ENCODE measurements at regions not wholly inside any gene's neighbourhood (a gene's known extent, or its start where the extent isn't known, plus 50 kb on each side); places are given as distances from the start of the nearest gene placed in this dataset.

DNA sequence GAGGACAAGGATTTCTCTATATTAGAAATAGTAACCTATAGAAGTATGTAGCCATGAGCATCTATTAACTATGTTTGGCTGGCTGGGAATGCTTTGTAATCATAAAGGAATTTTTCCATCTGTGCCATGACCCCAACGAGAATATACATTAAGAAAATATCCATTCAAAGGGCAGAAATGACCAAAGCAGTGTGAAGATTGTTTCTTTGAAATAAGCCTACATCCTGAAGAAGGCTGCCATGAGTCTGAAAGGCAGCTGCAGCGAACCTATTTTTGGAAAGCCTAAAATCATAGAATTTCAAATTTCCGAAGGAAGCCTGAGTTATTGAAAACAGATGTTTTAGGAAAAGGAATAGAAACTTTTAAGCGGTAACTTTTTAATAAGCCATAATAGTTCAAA is 244.2 kb upstream of the FOXK1 start:
- intact Hi-C loops (cut with micrococcal nuclease; ENCODE audit: unreplicated experiment) = loop anchor here (2.0 kb wide), 1 partner anchor 189 kb away; no protein-coding TSS in a partner anchor
- DNase-seq = no peak
- Mint-ChIP-seq H3K27ac (ENCODE audit: unreplicated experiment) (peak overlapping the region; percentile 96), H3K4me3 (ENCODE audit: unreplicated experiment) (no peak overlapping the region), H3K9me3 (ENCODE audit: unreplicated experiment) (peaks cover 16% of the 10 kb centered on the region), H3K27me3 (ENCODE audit: insufficient read depth, unreplicated experiment) (no peaks in the 10 kb centered on the region), H3K36me3 (ENCODE audit: insufficient read depth, unreplicated experiment) (peaks cover 24% of the 10 kb centered on the region), H3K4me1 (ENCODE audit: low read depth, unreplicated experiment) (peaks cover 41% of the 10 kb centered on the region)
- CTCF ChIA-PET = interaction anchor here (1.1 kb wide), 1 partner anchor 204 kb away, joined by 3 read pairs; no protein-coding TSS in a partner anchor
- TF ChIP-seq, protein P1, sequence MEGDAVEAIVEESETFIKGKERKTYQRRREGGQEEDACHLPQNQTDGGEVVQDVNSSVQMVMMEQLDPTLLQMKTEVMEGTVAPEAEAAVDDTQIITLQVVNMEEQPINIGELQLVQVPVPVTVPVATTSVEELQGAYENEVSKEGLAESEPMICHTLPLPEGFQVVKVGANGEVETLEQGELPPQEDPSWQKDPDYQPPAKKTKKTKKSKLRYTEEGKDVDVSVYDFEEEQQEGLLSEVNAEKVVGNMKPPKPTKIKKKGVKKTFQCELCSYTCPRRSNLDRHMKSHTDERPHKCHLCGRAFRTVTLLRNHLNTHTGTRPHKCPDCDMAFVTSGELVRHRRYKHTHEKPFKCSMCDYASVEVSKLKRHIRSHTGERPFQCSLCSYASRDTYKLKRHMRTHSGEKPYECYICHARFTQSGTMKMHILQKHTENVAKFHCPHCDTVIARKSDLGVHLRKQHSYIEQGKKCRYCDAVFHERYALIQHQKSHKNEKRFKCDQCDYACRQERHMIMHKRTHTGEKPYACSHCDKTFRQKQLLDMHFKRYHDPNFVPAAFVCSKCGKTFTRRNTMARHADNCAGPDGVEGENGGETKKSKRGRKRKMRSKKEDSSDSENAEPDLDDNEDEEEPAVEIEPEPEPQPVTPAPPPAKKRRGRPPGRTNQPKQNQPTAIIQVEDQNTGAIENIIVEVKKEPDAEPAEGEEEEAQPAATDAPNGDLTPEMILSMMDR (IDR thresholded peaks at IDR 0.05; ENCODE audit: insufficient read depth in 1 of 2, low read depth in 1 of 2, low read length in 1 of 2, severe bottlenecking in 1 of 2, unreplicated experiment in 1 of 2) = no peak
- H3K9me3 ChIP-seq = peaks cover 14% of the 10 kb centered on the region
- POLR2A ChIA-PET = no interaction called here
- no peaks in the 10 kb centered on the region for H3K36me3 ChIP-seq (ENCODE audit: control insufficient read depth, insufficient read depth, low read length)
- no peaks in the 10 kb centered on the region for H3K27me3 ChIP-seq (replicated peaks; ENCODE audit: control insufficient read depth, insufficient read depth, low read length)
- no peak overlapping the region for H3K4me3 ChIP-seq (ENCODE audit: low read depth, low read length)
- BruUV-seq (replicated peaks) = no TSS peak
- peaks cover 43% of the 10 kb centered on the region for H3K4me1 ChIP-seq

DNA sequence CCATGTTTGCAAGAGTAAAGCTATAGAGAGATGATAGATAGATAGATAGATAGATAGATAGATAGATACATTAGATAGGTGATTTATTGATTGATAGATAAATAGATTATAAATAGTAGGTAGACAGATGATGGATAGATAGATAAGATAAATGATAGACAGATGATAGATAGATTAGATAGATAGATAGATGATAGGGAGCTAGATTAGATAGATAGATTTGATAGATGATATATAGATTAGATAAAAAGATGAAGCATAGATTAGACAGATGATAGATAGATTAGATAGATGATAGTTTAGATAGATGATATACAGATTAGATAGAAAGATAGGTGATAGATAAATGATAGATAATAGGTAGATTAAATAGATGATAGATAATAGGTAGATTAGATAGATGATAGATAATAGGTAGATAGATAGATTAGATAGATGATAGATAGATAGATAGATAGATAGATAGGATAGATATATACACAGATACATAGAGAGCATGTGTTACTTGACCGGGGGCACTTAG is 243.3 kb upstream of the FOXK1 start:
- H3K36me3 ChIP-seq (ENCODE audit: control insufficient read depth, insufficient read depth, low read length) = no peaks in the 10 kb centered on the region
- H3K27me3 ChIP-seq (replicated peaks; ENCODE audit: control insufficient read depth, insufficient read depth, low read length) = no peaks in the 10 kb centered on the region
- Mint-ChIP-seq H3K4me3 (ENCODE audit: unreplicated experiment) (no peak overlapping the region), H3K27ac (ENCODE audit: unreplicated experiment) (peak overlapping the region; percentile 50), H3K36me3 (ENCODE audit: insufficient read depth, unreplicated experiment) (peaks cover 24% of the 10 kb centered on the region), H3K4me1 (ENCODE audit: low read depth, unreplicated experiment) (peaks cover 41% of the 10 kb centered on the region), H3K9me3 (ENCODE audit: unreplicated experiment) (peaks cover 16% of the 10 kb centered on the region), H3K27me3 (ENCODE audit: insufficient read depth, unreplicated experiment) (no peaks in the 10 kb centered on the region)
- DNase-seq = no peak
- TF ChIP-seq, protein P1 (IDR thresholded peaks at IDR 0.05; ENCODE audit: insufficient read depth in 1 of 2, low read depth in 1 of 2, low read length in 1 of 2, severe bottlenecking in 1 of 2, unreplicated experiment in 1 of 2) = no peak
- intact Hi-C loops (cut with micrococcal nuclease; ENCODE audit: unreplicated experiment) = no loop called here
- H3K4me1 ChIP-seq = peaks cover 43% of the 10 kb centered on the region
- ChIA-PET CTCF (no interaction called here), POLR2A (no interaction called here)
- no TSS peak for BruUV-seq (replicated peaks)
- peaks cover 14% of the 10 kb centered on the region for H3K9me3 ChIP-seq
- no peak overlapping the region for H3K4me3 ChIP-seq (ENCODE audit: low read depth, low read length)

DNA sequence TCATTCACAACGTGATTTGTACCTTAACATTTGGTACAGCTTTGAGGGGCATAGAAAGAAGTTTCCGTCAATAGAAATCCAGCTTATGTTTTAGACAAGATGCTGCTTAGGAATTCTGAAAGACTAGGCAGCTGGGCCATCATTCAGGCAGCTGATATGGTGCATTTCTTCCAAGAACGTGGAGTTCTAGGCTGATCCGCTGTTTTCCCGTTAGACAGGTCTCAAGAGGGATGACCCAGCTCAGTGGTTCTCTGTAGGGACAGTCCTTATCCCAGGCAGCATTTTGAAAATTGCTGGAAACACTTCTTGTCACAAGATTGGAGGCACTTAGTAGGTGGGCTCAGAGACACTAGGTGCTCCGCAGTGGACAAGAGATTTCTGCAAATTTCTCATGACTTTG is 242.7 kb upstream of the FOXK1 start:
- ChIA-PET CTCF (no interaction called here), POLR2A (no interaction called here)
- no TSS peak for BruUV-seq (replicated peaks)
- peaks cover 21% of the 10 kb centered on the region for H3K36me3 Mint-ChIP-seq (ENCODE audit: insufficient read depth, unreplicated experiment)
- TF ChIP-seq, protein P1 (IDR thresholded peaks at IDR 0.05; ENCODE audit: insufficient read depth in 1 of 2, low read depth in 1 of 2, low read length in 1 of 2, severe bottlenecking in 1 of 2, unreplicated experiment in 1 of 2) = no peak
- Histone ChIP-seq H3K9me3 (peaks cover 14% of the 10 kb centered on the region), H3K27me3 (replicated peaks; ENCODE audit: control insufficient read depth, insufficient read depth, low read length) (no peaks in the 10 kb centered on the region), H3K36me3 (ENCODE audit: control insufficient read depth, insufficient read depth, low read length) (no peaks in the 10 kb centered on the region), H3K4me1 (peaks cover 39% of the 10 kb centered on the region), H3K4me3 (ENCODE audit: low read depth, low read length) (no peak overlapping the region)
- intact Hi-C loops (cut with micrococcal nuclease; ENCODE audit: unreplicated experiment) = no loop called here
- DNase-seq = no peak
- peaks cover 41% of the 10 kb centered on the region for H3K4me1 Mint-ChIP-seq (ENCODE audit: low read depth, unreplicated experiment)
- H3K27ac Mint-ChIP-seq (ENCODE audit: unreplicated experiment) = no peak overlapping the region
- H3K9me3 Mint-ChIP-seq (ENCODE audit: unreplicated experiment) = peaks cover 16% of the 10 kb centered on the region
- no peaks in the 10 kb centered on the region for H3K27me3 Mint-ChIP-seq (ENCODE audit: insufficient read depth, unreplicated experiment)
- no peak overlapping the region for H3K4me3 Mint-ChIP-seq (ENCODE audit: unreplicated experiment)
